Transverse colon (tissue), 4 donors: ENCODE measurements at regions not wholly inside any gene's neighbourhood (a gene's known extent, or its start where the extent isn't known, plus 50 kb on each side); places are given as distances from the start of the nearest gene placed in this dataset.

Experiments used
- DNase-seq: peaks from one replicate; pipeline ENCODE4 v3.0.0-alpha.2; 2019
- H3K27ac ChIP-seq, 4 donors: fragments of 200-600 bp; sonication (generic); 2 replicates each; pipeline ENCODE4 v1.5.1; 2016 to 2018; ENCODE audit warnings: inconsistent platforms in 4 of 4
- H3K27me3 ChIP-seq: fragments of 200-600 bp; sonication (generic); 2 replicates; pipeline ENCODE4 v1.5.1; 2017; ENCODE audit warnings: inconsistent platforms
- H3K36me3 ChIP-seq, 4 donors: fragments of 200-600 bp; sonication (generic); 2 replicates each; pipeline ENCODE4 v1.5.1; 2017 to 2019; ENCODE audit warnings: inconsistent platforms in 4 of 4
- H3K4me1 ChIP-seq, 4 donors: fragments of 200-600 bp; sonication (generic); 2 replicates each; pipeline ENCODE4 v1.5.1; 2017 to 2020; ENCODE audit warnings: inconsistent platforms in 4 of 4
- H3K4me3 ChIP-seq, 4 donors: fragments of 200-600 bp; sonication (generic); 1 replicate in 1 of 4; 2 replicates in 3 of 4; pipeline versions ENCODE4 v1.5.1 to v1.6.1; 2017 to 2019; ENCODE audit warnings: inconsistent platforms in 4 of 4
- H3K9me3 ChIP-seq, 2 donors: fragments of 200-600 bp; sonication (generic); 2 replicates each; pipeline ENCODE4 v1.5.1; 2017 to 2019; ENCODE audit warnings: inconsistent platforms in 2 of 2
- EP300 ChIP-seq: sonication (generic); formaldehyde crosslinking; IDR thresholded peaks from one replicate; pipeline ENCODE4 v1.6.1; 2017; ENCODE audit warnings: antibody characterized with exemption, low read depth
- POLR2A ChIP-seq: fragments of 450-650 bp; IDR thresholded peaks from one replicate; pipeline ENCODE4 v1.6.1; 2016; ENCODE audit warnings: antibody characterized with exemption, mild to moderate bottlenecking, moderate library complexity
- POLR2AphosphoS5 ChIP-seq, 3 donors: sonication (generic); formaldehyde crosslinking; IDR thresholded peaks; one replicate each; pipeline ENCODE4 v1.6.1; 2016; ENCODE audit warnings: antibody characterized with exemption in 3 of 3
- WGBS, 2 donors: methylation state at CpG; one replicate each; pipeline ENCODE4 v1.1.5; 2018; ENCODE audit warnings: low coverage in 1 of 2; 5-methylcytosine and 5-hydroxymethylcytosine counted together
- in situ Hi-C, 4 donors: fragments of 200-750 bp; cut with MboI; loops; one replicate each; pipeline versions ENCODE4 v1.15.0 to v1.15.1; 2017; ENCODE audit warnings: low sequenced_read_pairs in 3 of 4, low pct_ligation_motif_present in 1 of 4, low pct_unique_long_range_greater_than_20kb in 1 of 4
- intact Hi-C: fragments of 100-400 bp; cut with DNase I; formaldehyde crosslinking; loops from one replicate; pipeline ENCODE4 v1.15.1; 2023; ENCODE audit warnings: low total_unique reads
- TF ChIP-seq, protein P1 (sequence below), 5 experiments: fragments of 200-600 bp in 3 of 5; fragments of 450-650 bp in 2 of 5; sonication (generic) in 3 of 5; IDR thresholded peaks; 1 replicate in 2 of 5; 2 replicates in 3 of 5; pipeline ENCODE4 v1.5.1; 2016 to 2017; ENCODE audit warnings: antibody characterized with exemption in 5 of 5, inconsistent platforms in 3 of 5, mild to moderate bottlenecking in 2 of 5, moderate library complexity in 1 of 5

DNA sequence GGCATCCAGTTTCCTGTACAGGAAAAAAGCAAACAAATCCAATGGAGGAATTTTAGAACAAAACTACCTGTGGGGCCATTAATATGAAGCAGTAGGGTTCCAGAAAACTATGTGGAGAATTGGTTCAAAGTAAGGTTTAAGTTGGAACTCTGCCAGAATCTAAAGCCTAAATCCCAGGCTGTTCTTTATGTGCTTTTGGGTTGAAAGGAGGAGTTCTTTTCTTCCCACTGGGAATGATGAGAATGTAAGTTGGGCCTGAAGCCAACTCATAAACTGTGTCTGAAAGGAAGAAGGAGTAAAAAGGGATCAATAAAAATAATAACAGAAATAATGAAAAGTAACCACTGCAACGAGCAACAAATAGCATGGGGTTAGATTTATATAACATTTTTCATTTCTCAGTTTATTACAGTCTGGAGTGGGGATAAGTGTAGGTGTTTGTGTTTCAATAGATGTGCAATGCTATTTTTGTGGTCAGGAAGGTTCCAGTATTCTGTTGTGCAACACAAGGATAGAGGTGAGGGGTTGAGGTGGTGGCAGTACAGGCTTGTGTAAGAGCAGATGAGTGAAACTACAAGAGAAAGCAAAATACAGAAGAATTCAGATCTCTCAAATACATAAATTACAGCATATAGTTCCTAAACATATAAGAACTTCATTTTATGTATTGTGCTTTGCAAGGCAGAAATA lies 373.6 kb downstream of the EMP1 start:
- Histone ChIP-seq H3K4me3 (no peak overlapping the region), H3K9me3 (no peaks in the 10 kb centered on the region), H3K4me1 (no peaks in the 10 kb centered on the region), H3K27me3 (no peaks in the 10 kb centered on the region), H3K36me3 (no peaks in the 10 kb centered on the region), H3K27ac (no peak overlapping the region)
- DNase-seq = no peak
- in situ Hi-C loops = no loop called here
- intact Hi-C loops = no loop called here
- WGBS, 2 donors = 70 to 75% methylated on average over 1 of the region's 1 CpG
- TF ChIP-seq EP300 (no peak), POLR2A (no peak), POLR2AphosphoS5 (IDR thresholded peaks at IDR 0.05) (no peak)
- TF ChIP-seq, protein P1, sequence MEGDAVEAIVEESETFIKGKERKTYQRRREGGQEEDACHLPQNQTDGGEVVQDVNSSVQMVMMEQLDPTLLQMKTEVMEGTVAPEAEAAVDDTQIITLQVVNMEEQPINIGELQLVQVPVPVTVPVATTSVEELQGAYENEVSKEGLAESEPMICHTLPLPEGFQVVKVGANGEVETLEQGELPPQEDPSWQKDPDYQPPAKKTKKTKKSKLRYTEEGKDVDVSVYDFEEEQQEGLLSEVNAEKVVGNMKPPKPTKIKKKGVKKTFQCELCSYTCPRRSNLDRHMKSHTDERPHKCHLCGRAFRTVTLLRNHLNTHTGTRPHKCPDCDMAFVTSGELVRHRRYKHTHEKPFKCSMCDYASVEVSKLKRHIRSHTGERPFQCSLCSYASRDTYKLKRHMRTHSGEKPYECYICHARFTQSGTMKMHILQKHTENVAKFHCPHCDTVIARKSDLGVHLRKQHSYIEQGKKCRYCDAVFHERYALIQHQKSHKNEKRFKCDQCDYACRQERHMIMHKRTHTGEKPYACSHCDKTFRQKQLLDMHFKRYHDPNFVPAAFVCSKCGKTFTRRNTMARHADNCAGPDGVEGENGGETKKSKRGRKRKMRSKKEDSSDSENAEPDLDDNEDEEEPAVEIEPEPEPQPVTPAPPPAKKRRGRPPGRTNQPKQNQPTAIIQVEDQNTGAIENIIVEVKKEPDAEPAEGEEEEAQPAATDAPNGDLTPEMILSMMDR (IDR thresholded peaks at IDR 0.05) = no peak

- intact Hi-C loops (no loop called here), in situ Hi-C loops (no loop called here)
- no peaks in the 10 kb centered on the region for H3K9me3 ChIP-seq
- no peak for DNase-seq
- TF ChIP-seq POLR2A (no peak), POLR2AphosphoS5 (IDR thresholded peaks at IDR 0.05) (no peak), EP300 (no peak)
- TF ChIP-seq, protein P1 (IDR thresholded peaks at IDR 0.05) = no peak
- no peaks in the 10 kb centered on the region for H3K36me3 ChIP-seq
- no peaks in the 10 kb centered on the region for H3K4me1 ChIP-seq
- H3K27ac ChIP-seq = no peak overlapping the region
- no peaks in the 10 kb centered on the region for H3K27me3 ChIP-seq
- no peak overlapping the region for H3K4me3 ChIP-seq
Measured at GRCh38 chr12:13566292-13566691, 369.8 kb downstream of the EMP1 start.

- 98% methylated on average over 21 of the region's 21 CpGs; no CpG with 5 or more reads in 1 of the 2 donors for WGBS, 2 donors
- in situ Hi-C loops (no loop called here), intact Hi-C loops (no loop called here)
- H3K4me1 ChIP-seq = peaks cover 0 to 9% (median 3%) of the 10 kb centered on the region in 4 donors
- H3K27ac ChIP-seq = no peak overlapping the region
- no peaks in the 10 kb centered on the region for H3K27me3 ChIP-seq
- TF ChIP-seq, protein P1 (IDR thresholded peaks at IDR 0.05) = no peak
- no peak for TF ChIP-seq EP300
- no peak for TF ChIP-seq POLR2AphosphoS5 (IDR thresholded peaks at IDR 0.05)
- TF ChIP-seq POLR2A = no peak
- H3K9me3 ChIP-seq = no peaks in the 10 kb centered on the region
- H3K36me3 ChIP-seq = no peaks in the 10 kb centered on the region
- no peak overlapping the region for H3K4me3 ChIP-seq
- DNase-seq = no peak
Measured at GRCh38 chr12:13564266-13564810, 367.8 kb downstream of the EMP1 start.

- H3K36me3 ChIP-seq = no peaks in the 10 kb centered on the region
- 97% methylated on average over 29 of the region's 29 CpGs; no CpG with 5 or more reads in 1 of the 2 donors for WGBS, 2 donors
- H3K4me3 ChIP-seq = no peak overlapping the region
- intact Hi-C loops = no loop called here
- no peak overlapping the region for H3K27ac ChIP-seq
- no peaks in the 10 kb centered on the region for H3K27me3 ChIP-seq
- H3K9me3 ChIP-seq = no peaks in the 10 kb centered on the region
- TF ChIP-seq EP300 = no peak
- no peak for TF ChIP-seq POLR2AphosphoS5 (IDR thresholded peaks at IDR 0.05)
- TF ChIP-seq, protein P1 (IDR thresholded peaks at IDR 0.05) = no peak
- no peak for TF ChIP-seq POLR2A
- no peak for DNase-seq
- H3K4me1 ChIP-seq = peaks cover 0 to 15% (median 6%) of the 10 kb centered on the region in 4 donors
- in situ Hi-C loops = no loop called here
Measured at GRCh38 chr12:13563743-13564125, 367.2 kb downstream of the EMP1 start.
